Activated CD4-positive, alpha-beta T cell treated with anti-CD3 and anti-CD28 coated beads, Interleukin-2, amount 10 ng/mL, durations not matched to agents 24 days and 14 days (primary cell): ENCODE measurements at regions not wholly inside any gene's neighbourhood (a gene's known extent, or its start where the extent isn't known, plus 50 kb on each side); places are given as distances from the start of the nearest gene placed in this dataset.

Source experiments
- DNase-seq: peaks from one replicate; pipeline ENCODE4 v3.0.0; 2022
- H3K27ac Mint-ChIP-seq: one replicate; pipeline ENCODE4 v1.8.0; 2022; ENCODE audit warnings: mild to moderate bottlenecking, mixed read lengths
- H3K27me3 Mint-ChIP-seq: one replicate; pipeline ENCODE4 v1.8.0; 2022; ENCODE audit warnings: mixed read lengths
- H3K36me3 Mint-ChIP-seq: one replicate; pipeline ENCODE4 v1.8.0; 2022; ENCODE audit warnings: low read depth, mild to moderate bottlenecking, mixed read lengths
- H3K4me1 Mint-ChIP-seq: one replicate; pipeline ENCODE4 v1.8.0; 2021; ENCODE audit warnings: mixed read lengths
- H3K4me3 Mint-ChIP-seq: one replicate; pipeline ENCODE4 v1.8.0; 2022; ENCODE audit warnings: mild to moderate bottlenecking, moderate library complexity, mixed read lengths
- H3K9me3 Mint-ChIP-seq: one replicate; pipeline ENCODE4 v1.8.0; 2021; ENCODE audit warnings: mixed read lengths
- intact Hi-C: fragments of 100-400 bp; cut with micrococcal nuclease; formaldehyde crosslinking; loops from one replicate; pipeline ENCODE4 v1.15.1; 2023

GRCh38 chr5:77924081-77924480 lies 147.9 kb upstream of the TBCA start:
- Mint-ChIP-seq H3K9me3 (peaks cover 6% of the 10 kb centered on the region), H3K4me1 (peaks cover 2% of the 10 kb centered on the region), H3K27ac (no peak overlapping the region), H3K4me3 (no peak overlapping the region), H3K27me3 (peaks cover 8% of the 10 kb centered on the region), H3K36me3 (no peaks in the 10 kb centered on the region)
- intact Hi-C loops: no loop called here
- no peak for DNase-seq

DNA sequence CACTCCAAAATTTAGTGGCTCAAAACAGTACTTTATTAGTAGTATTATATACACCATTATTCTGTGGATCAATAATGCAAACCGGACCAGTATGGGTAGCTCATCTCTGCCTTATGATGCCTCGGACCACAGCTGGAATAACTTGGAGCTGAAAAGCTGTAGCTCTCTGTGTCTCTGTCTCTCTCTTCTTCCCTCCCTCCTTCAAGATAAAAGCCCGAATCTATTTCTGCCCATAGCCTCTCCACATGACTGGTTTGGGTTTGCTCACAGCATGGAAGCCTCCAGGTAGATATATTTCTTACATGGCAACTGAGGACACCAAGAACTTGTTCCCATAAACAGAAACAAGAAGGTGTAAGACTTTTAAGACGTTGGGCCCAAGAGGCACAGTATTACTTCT lies 147.5 kb upstream of the TBCA start:
- H3K9me3 Mint-ChIP-seq: peaks cover 6% of the 10 kb centered on the region
- no peak for DNase-seq
- H3K27me3 Mint-ChIP-seq: peaks cover 8% of the 10 kb centered on the region
- no peak overlapping the region for H3K27ac Mint-ChIP-seq
- intact Hi-C loops: no loop called here
- H3K4me1 Mint-ChIP-seq: peaks cover 2% of the 10 kb centered on the region
- no peak overlapping the region for H3K4me3 Mint-ChIP-seq
- no peaks in the 10 kb centered on the region for H3K36me3 Mint-ChIP-seq

GRCh38 chr5:77921094-77921768 lies 145.1 kb upstream of the TBCA start:
- Mint-ChIP-seq H3K9me3 (peaks cover 6% of the 10 kb centered on the region), H3K4me1 (peaks cover 2% of the 10 kb centered on the region), H3K36me3 (no peaks in the 10 kb centered on the region), H3K4me3 (no peak overlapping the region), H3K27ac (no peak overlapping the region), H3K27me3 (no peaks in the 10 kb centered on the region)
- DNase-seq: no peak
- intact Hi-C loops: no loop called here

- DNase-seq: no peak
- intact Hi-C loops: no loop called here
- Mint-ChIP-seq H3K36me3 (no peaks in the 10 kb centered on the region), H3K4me3 (no peak overlapping the region), H3K27me3 (no peaks in the 10 kb centered on the region), H3K4me1 (peaks cover 2% of the 10 kb centered on the region), H3K9me3 (peaks cover 2% of the 10 kb centered on the region), H3K27ac (no peak overlapping the region)
These were observed 144.4 kb upstream of the TBCA start for GRCh38 chr5:77920359-77921058.

- Mint-ChIP-seq H3K27me3 (peaks cover 15% of the 10 kb centered on the region), H3K27ac (no peak overlapping the region), H3K36me3 (no peaks in the 10 kb centered on the region), H3K4me3 (no peak overlapping the region), H3K9me3 (no peaks in the 10 kb centered on the region), H3K4me1 (no peaks in the 10 kb centered on the region)
- intact Hi-C loops: no loop called here
- no peak for DNase-seq
These were observed 139.2 kb upstream of the TBCA start for GRCh38 chr5:77915346-77915745.

- Mint-ChIP-seq H3K4me1 (no peaks in the 10 kb centered on the region), H3K27me3 (peaks cover 15% of the 10 kb centered on the region), H3K27ac (no peak overlapping the region), H3K4me3 (no peak overlapping the region), H3K36me3 (no peaks in the 10 kb centered on the region), H3K9me3 (no peaks in the 10 kb centered on the region)
- no peak for DNase-seq
- intact Hi-C loops: no loop called here
These were observed 136.6 kb upstream of the TBCA start for GRCh38 chr5:77912721-77913120.

DNA sequence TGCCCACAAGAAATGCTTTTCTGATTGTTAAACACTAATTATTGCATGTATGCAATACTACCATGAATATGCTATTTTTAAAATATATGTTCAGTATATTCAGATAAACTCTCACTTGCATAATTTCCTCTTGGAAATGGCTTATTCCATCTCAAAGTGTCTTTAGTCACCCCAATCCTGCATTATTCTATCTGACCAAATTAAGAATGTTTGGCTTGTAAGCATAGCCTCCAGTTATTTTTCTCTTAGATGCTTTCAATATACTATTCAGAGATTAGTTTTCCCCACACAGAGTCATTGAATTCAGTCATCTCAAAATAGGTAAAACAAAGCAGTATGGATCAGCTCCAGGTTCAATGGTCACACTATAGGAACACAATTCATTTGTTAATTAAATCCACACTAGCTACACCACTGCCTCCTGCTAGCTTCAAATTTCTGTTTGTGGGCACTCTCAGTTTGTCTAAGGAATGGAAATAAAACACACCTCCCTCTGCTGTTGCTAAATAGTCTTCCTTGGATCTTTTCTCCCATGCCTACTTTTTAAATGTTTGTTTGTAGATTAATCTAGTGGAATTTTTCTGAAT lies 134.6 kb upstream of the TBCA start:
- H3K9me3 Mint-ChIP-seq: no peaks in the 10 kb centered on the region
- no peak overlapping the region for H3K27ac Mint-ChIP-seq
- H3K4me1 Mint-ChIP-seq: no peaks in the 10 kb centered on the region
- H3K36me3 Mint-ChIP-seq: no peaks in the 10 kb centered on the region
- DNase-seq: no peak
- H3K4me3 Mint-ChIP-seq: no peak overlapping the region
- intact Hi-C loops: no loop called here
- peaks cover 15% of the 10 kb centered on the region for H3K27me3 Mint-ChIP-seq

GRCh38 chr5:77909237-77909636 lies 133.1 kb upstream of the TBCA start:
- no peaks in the 10 kb centered on the region for H3K4me1 Mint-ChIP-seq

GRCh38 chr5:77908787-77909186 lies 132.6 kb upstream of the TBCA start:
- Mint-ChIP-seq H3K4me1 (no peaks in the 10 kb centered on the region), H3K9me3 (no peaks in the 10 kb centered on the region), H3K27ac (no peak overlapping the region), H3K27me3 (peaks cover 15% of the 10 kb centered on the region), H3K36me3 (no peaks in the 10 kb centered on the region), H3K4me3 (no peak overlapping the region)
- no peak for DNase-seq
- intact Hi-C loops: no loop called here

More at GRCh38 chr5:77909237-77909636, 133.1 kb upstream of the TBCA start:
- no peaks in the 10 kb centered on the region for H3K9me3 Mint-ChIP-seq
- intact Hi-C loops: no loop called here
- peaks cover 15% of the 10 kb centered on the region for H3K27me3 Mint-ChIP-seq
- no peak overlapping the region for H3K27ac Mint-ChIP-seq
- no peaks in the 10 kb centered on the region for H3K36me3 Mint-ChIP-seq
- no peak overlapping the region for H3K4me3 Mint-ChIP-seq
- no peak for DNase-seq

- H3K36me3 Mint-ChIP-seq: no peaks in the 10 kb centered on the region
- DNase-seq: no peak
These were observed 131.6 kb upstream of the TBCA start for GRCh38 chr5:77907786-77908185.

DNA sequence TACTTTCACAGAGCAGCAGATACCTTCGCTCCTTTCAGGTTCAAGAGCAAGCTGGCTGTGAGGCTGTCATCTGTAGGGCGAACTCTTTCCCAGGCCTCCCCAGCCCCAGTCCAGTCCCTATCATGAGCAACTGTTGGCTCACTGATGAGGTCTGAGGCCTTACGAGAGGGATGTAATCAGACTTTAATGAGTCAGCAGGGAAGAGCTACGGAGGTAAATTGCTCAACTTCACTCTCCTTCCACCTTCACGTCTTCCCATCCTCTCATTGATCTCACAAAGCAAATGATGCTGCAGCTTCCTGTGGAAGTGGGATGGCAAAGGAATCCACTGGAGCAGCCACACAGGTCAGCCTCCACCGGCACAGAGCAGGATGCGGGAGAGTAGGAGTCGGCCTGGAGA lies 130.7 kb upstream of the TBCA start:
- H3K9me3 Mint-ChIP-seq: no peaks in the 10 kb centered on the region

More at GRCh38 chr5:77907786-77908185, 131.6 kb upstream of the TBCA start:
- H3K27me3 Mint-ChIP-seq: peaks cover 12% of the 10 kb centered on the region
- no peaks in the 10 kb centered on the region for H3K4me1 Mint-ChIP-seq
- no peaks in the 10 kb centered on the region for H3K9me3 Mint-ChIP-seq
- no peak overlapping the region for H3K27ac Mint-ChIP-seq
- intact Hi-C loops: no loop called here
- no peak overlapping the region for H3K4me3 Mint-ChIP-seq

DNA sequence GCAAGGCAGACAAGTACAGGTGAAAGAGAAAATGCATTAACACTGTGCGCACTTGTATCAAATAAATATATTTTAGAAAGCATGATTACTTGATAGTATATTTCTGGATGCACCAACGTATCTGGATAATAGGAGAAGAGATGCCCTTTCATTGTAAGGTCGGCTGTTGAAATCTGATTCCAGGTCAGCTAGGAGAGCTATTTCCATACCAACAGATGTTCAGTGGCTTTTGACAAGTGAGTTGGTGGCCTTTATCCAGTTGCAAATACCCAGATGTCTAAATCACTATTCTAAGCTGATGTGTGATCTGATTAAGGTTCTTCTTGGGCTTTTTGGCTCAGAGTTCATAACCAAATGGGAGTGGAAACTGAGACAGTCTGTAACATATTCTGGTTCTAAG lies 128.2 kb upstream of the TBCA start:
- DNase-seq: no peak
- Mint-ChIP-seq H3K27me3 (peaks cover 1% of the 10 kb centered on the region), H3K4me1 (no peaks in the 10 kb centered on the region), H3K36me3 (no peaks in the 10 kb centered on the region), H3K9me3 (no peaks in the 10 kb centered on the region), H3K4me3 (no peak overlapping the region), H3K27ac (no peak overlapping the region)
- intact Hi-C loops: no loop called here

More for the DNA sequence above, 130.7 kb upstream of the TBCA start:
- H3K4me3 Mint-ChIP-seq: no peak overlapping the region
- H3K4me1 Mint-ChIP-seq: no peaks in the 10 kb centered on the region
- peaks cover 9% of the 10 kb centered on the region for H3K27me3 Mint-ChIP-seq
- H3K36me3 Mint-ChIP-seq: no peaks in the 10 kb centered on the region
- DNase-seq: no peak
- no peak overlapping the region for H3K27ac Mint-ChIP-seq
- intact Hi-C loops: no loop called here

DNA sequence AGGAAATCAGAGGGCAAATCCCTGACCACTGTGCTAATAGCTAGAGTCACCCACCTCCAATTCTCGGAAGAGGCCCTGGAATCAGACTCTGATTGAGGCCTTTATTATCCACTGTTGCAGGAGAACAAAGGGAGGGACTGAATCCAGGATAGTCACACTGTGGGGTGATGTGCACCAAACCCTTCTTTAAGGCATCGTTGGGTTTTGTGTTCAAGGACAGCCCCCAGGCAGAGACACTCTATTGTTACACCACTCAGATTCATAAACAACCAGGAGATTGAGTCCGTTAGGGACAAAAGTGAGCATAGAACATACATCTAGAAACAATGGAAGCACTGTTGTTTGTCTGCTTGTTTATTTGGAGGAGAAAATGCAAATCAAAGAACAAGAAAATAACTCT lies 124.6 kb upstream of the TBCA start:
- no peaks in the 10 kb centered on the region for H3K9me3 Mint-ChIP-seq
- H3K27me3 Mint-ChIP-seq: peaks cover 1% of the 10 kb centered on the region
- no peaks in the 10 kb centered on the region for H3K4me1 Mint-ChIP-seq
- no peak overlapping the region for H3K4me3 Mint-ChIP-seq
- H3K27ac Mint-ChIP-seq: no peak overlapping the region
- H3K36me3 Mint-ChIP-seq: no peaks in the 10 kb centered on the region
- DNase-seq: no peak
- intact Hi-C loops: no loop called here

DNA sequence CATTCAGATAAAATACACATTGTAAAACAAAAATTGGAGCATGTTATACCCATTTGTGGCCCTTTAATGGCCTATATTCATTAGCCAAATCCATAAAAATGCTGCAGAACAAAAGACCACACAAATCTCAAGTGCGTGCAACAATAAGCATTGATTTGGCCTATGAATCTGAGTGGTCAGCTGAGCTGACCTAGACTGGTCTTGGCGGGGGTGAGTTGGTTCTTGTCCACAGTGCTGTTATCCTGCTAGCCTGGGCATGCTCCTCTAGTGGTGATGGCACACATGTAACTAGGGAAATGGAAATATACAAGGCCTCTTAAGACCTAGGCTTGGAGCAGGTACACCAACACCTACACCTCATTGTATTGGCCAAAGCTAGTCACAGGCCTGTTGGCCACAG lies 122.2 kb upstream of the TBCA start:
- no peaks in the 10 kb centered on the region for H3K9me3 Mint-ChIP-seq
- DNase-seq: no peak
- H3K4me3 Mint-ChIP-seq: no peak overlapping the region
- peaks cover 1% of the 10 kb centered on the region for H3K27me3 Mint-ChIP-seq
- no peaks in the 10 kb centered on the region for H3K36me3 Mint-ChIP-seq
- H3K27ac Mint-ChIP-seq: no peak overlapping the region
- intact Hi-C loops: no loop called here
- peaks cover 2% of the 10 kb centered on the region for H3K4me1 Mint-ChIP-seq
